ENCODE measurements at regions not wholly inside any gene's neighbourhood (a gene's known extent, or its start where the extent isn't known, plus 50 kb on each side); places are given as distances from the start of the nearest gene placed in this dataset.

DNA sequence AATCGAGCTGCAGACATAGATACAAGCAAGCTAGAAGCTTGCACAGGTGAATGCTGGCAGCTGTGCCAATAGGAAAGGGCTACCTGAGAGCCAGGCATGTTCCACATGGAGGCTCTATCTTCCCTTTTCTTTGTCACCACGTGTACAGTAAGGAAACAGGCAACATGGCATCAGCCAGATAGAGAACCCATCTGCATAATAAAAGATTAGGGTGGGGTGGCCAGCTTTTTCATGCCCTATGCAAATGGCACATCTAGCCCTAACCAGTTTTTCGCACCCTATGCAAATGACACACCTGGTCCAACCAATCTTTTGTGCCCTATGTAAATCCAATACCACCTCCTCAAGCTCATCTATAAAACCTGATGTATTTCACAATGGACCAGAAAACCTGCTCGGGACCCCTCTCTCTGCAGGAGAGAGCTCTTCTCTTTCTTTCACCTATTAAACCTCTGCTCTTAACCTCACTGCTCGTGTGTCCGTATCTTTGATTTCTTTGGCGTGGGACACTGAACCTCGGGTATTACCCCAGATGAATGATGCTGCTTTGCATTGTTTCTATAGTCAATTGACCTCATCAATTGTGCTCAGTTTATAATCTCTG, 93.9 kb downstream of the SLC30A10 start:
- no peak for DNase-seq (ENCODE audit: extremely low read depth, low read depth)
- TF ChIP-seq, protein P1, sequence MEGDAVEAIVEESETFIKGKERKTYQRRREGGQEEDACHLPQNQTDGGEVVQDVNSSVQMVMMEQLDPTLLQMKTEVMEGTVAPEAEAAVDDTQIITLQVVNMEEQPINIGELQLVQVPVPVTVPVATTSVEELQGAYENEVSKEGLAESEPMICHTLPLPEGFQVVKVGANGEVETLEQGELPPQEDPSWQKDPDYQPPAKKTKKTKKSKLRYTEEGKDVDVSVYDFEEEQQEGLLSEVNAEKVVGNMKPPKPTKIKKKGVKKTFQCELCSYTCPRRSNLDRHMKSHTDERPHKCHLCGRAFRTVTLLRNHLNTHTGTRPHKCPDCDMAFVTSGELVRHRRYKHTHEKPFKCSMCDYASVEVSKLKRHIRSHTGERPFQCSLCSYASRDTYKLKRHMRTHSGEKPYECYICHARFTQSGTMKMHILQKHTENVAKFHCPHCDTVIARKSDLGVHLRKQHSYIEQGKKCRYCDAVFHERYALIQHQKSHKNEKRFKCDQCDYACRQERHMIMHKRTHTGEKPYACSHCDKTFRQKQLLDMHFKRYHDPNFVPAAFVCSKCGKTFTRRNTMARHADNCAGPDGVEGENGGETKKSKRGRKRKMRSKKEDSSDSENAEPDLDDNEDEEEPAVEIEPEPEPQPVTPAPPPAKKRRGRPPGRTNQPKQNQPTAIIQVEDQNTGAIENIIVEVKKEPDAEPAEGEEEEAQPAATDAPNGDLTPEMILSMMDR (IDR thresholded peaks at IDR 0.05; ENCODE audit: low read depth, low read length, missing control alignments) = no peak

DNA sequence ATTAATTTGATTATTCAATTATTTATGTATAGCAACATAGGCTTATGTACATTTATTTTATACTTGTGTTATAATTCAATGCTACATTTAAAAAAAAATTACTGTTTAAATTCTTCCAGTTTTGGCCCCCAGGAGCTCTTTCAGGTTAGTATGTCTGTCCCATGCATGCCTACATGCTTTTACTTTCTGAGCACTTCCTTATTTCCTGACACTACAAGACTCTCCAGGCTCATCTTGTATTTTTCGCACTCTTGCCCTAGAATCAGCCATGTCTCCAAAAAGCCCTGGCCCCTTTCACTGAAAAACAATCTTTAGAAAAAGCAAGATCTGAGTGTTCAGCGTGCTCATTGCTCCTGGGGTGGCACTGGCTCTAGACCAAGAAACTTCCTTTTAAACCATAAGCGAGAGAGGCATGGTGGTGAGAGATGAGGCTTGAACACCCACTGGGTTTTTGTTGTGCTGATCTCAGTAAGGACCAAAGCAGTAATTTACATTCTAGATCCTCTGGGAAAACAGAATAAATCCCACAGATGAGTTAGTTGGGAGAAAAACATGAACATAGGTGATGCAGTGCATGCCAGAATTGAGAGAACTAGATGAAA, 95.0 kb downstream of the SLC30A10 start:
- TF ChIP-seq, protein P1 (IDR thresholded peaks at IDR 0.05; ENCODE audit: low read depth, low read length, missing control alignments) = no peak
- no peak overlapping the region for H3K4me3 ChIP-seq (replicated peaks; ENCODE audit: low read depth, low read length)
- DNase-seq (ENCODE audit: extremely low read depth, low read depth) = no peak

More for the DNA sequence above, 93.9 kb downstream of the SLC30A10 start:
- H3K4me3 ChIP-seq (replicated peaks; ENCODE audit: low read depth, low read length) = no peak overlapping the region

DNA sequence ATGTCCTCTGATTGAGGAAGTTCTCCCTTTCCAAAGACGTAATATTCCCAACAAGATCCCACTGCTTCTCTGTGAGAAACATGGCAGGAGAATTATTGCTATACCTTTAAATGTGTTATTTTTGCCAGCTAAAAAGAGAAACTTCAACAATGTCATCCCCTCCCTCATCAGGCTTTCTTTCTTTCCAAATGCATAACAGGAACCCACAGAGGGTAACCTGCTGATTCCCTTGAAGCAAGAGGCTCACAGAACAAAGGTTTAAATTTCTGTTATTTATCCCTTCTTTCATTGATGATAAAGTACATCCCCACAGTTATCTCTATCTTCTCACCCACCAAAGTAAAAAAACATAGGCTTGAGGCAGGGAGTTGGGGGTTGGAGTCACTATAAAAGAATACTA, 102.1 kb downstream of the SLC30A10 start:
- TF ChIP-seq, protein P1 (IDR thresholded peaks at IDR 0.05; ENCODE audit: low read depth, low read length, missing control alignments) = no peak
- no peak for DNase-seq (ENCODE audit: extremely low read depth, low read depth)
- H3K4me3 ChIP-seq (replicated peaks; ENCODE audit: low read depth, low read length) = no peak overlapping the region

DNA sequence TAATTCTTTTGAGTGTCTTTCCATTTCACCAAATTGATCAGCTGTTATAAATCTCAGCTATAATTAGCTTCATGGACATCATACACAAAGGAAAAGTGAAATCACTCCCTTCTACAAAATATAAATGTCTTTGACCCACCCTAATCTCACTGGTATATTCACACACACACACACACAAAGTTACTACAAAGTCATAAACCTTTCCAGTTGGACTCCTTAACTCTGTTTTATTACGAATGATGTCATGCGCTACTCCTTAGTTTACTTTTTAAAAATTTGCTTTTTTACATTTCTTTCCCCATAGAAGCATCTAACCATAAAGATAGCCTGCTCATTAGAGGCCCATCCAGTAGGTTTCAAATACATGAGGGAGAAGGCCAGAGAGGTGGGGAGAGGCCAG, 103.0 kb downstream of the SLC30A10 start:
- TF ChIP-seq, protein P1 (IDR thresholded peaks at IDR 0.05; ENCODE audit: low read depth, low read length, missing control alignments) = no peak
- H3K4me3 ChIP-seq (replicated peaks; ENCODE audit: low read depth, low read length) = no peak overlapping the region
- no peak for DNase-seq (ENCODE audit: extremely low read depth, low read depth)

DNA sequence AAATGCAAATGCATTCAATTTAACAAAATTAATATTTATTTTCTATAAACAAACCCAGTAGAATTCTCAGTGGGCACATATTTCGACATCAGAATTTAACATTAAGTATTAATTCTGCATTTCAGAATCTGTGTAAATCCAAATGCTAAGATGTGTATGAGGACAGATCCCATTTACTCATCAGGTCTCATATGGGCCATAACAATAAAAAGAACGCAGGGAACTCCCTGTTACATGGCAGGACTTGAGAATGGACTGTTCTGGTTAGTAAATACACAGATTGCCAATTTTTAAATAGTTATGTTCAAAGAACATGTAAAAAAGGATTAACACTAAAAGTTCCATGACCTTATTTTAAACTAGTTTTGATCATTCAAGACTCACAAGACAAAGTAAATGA, 104.0 kb downstream of the SLC30A10 start:
- TF ChIP-seq, protein P1 (IDR thresholded peaks at IDR 0.05; ENCODE audit: low read depth, low read length, missing control alignments) = no peak
- DNase-seq (ENCODE audit: extremely low read depth, low read depth) = no peak

DNA sequence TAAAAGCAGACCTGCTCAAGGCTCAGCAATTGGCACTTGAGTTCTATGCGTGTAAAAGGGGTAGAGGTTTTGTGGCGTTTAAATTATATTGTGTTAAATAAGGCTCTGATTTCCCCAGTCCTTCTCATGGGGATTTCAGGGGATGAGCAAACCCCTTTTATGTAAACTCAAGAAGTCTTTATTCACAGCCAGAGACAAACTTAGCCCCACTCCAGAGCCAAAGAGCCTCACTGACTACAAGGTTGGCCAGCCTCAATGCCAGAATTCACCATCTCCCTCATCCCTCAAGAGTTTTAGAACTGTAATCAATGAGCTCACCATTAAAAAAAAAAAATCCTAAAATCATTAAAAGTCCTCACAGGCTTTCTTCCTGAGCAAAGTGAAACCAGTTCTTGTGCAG, 107.8 kb downstream of the SLC30A10 start:
- TF ChIP-seq, protein P1 (IDR thresholded peaks at IDR 0.05; ENCODE audit: low read depth, low read length, missing control alignments) = no peak
- H3K4me3 ChIP-seq (replicated peaks; ENCODE audit: low read depth, low read length) = no peak overlapping the region
- no peak for DNase-seq (ENCODE audit: extremely low read depth, low read depth)

More for the DNA sequence above, 104.0 kb downstream of the SLC30A10 start:
- no peak overlapping the region for H3K4me3 ChIP-seq (replicated peaks; ENCODE audit: low read depth, low read length)

Measured in HFF-Myc (cell line).